GM21367 (cell line): ENCODE measurements at regions not wholly inside any gene's neighbourhood (a gene's known extent, or its start where the extent isn't known, plus 50 kb on each side); places are given as distances from the start of the nearest gene placed in this dataset.
"Not testable (repeated sequence)": the region's sequence is repeated elsewhere in the genome, so short reads cannot be mapped to it uniquely, and the experiment has no call there.

Source experiments
- ATAC-seq: cut with Tn5 transposase; IDR thresholded peaks from one replicate; pipeline ENCODE4 v1.9.1; 2021; ENCODE audit not compliant: unreplicated experiment

GRCh38 chr9:18066608-18067007, 407.3 kb upstream of the ADAMTSL1 start:
- ATAC-seq = not testable (repeated sequence)

GRCh38 chr9:18067548-18068120, 406.3 kb upstream of the ADAMTSL1 start:
- ATAC-seq = no peak

GRCh38 chr9:18068900-18069299, 405.1 kb upstream of the ADAMTSL1 start:
- no peak for ATAC-seq

GRCh38 chr9:18071651-18072060, 402.3 kb upstream of the ADAMTSL1 start:
- no peak for ATAC-seq

- no peak for ATAC-seq
Observed at GRCh38 chr9:18073002-18073401, 401.0 kb upstream of the ADAMTSL1 start.

GRCh38 chr9:18074041-18074440, 399.9 kb upstream of the ADAMTSL1 start:
- ATAC-seq = no peak

- no peak for ATAC-seq
Observed at GRCh38 chr9:18075253-18075952, 398.6 kb upstream of the ADAMTSL1 start.

GRCh38 chr9:18077941-18078678, 395.8 kb upstream of the ADAMTSL1 start:
- no peak for ATAC-seq

GRCh38 chr9:18092138-18092537, 381.8 kb upstream of the ADAMTSL1 start:
- ATAC-seq = no peak

- ATAC-seq = no peak
Observed at GRCh38 chr9:18106006-18106560, 367.9 kb upstream of the ADAMTSL1 start.

- ATAC-seq = no peak
Observed at GRCh38 chr9:18109675-18110074, 364.3 kb upstream of the ADAMTSL1 start.

- no peak for ATAC-seq
Observed at GRCh38 chr9:18111146-18111545, 362.8 kb upstream of the ADAMTSL1 start.

- no peak for ATAC-seq
Observed at GRCh38 chr9:18114559-18115475, 359.1 kb upstream of the ADAMTSL1 start.

- ATAC-seq = no peak
Observed at GRCh38 chr9:18118268-18118667, 355.7 kb upstream of the ADAMTSL1 start.

- ATAC-seq = no peak
Observed at GRCh38 chr9:18122171-18122570, 351.8 kb upstream of the ADAMTSL1 start.

GRCh38 chr9:18124760-18125159, 349.2 kb upstream of the ADAMTSL1 start:
- ATAC-seq = no peak

- ATAC-seq = no peak
Observed at GRCh38 chr9:18126831-18127498, 347.0 kb upstream of the ADAMTSL1 start.

- ATAC-seq = no peak
Observed at GRCh38 chr9:18127499-18127875, 346.5 kb upstream of the ADAMTSL1 start.

GRCh38 chr9:18129809-18130334, 344.1 kb upstream of the ADAMTSL1 start:
- ATAC-seq = no peak

- ATAC-seq = no peak
Observed at GRCh38 chr9:18136354-18136994, 337.5 kb upstream of the ADAMTSL1 start.
